Neutrophil (primary cell): ENCODE measurements at regions not wholly inside any gene's neighbourhood (a gene's known extent, or its start where the extent isn't known, plus 50 kb on each side); places are given as distances from the start of the nearest gene placed in this dataset.

Experiments
- H3K27ac ChIP-seq: fragments of 200-600 bp; sonication (generic); 2 replicates; pipeline ENCODE4 v1.5.1; 2016; ENCODE audit warnings: mild to moderate bottlenecking, moderate library complexity
- H3K27me3 ChIP-seq: fragments of 200-600 bp; sonication (generic); 2 replicates; pipeline ENCODE4 v1.6.0; 2016; ENCODE audit warnings: mild to moderate bottlenecking
- H3K36me3 ChIP-seq: fragments of 200-600 bp; sonication (generic); 2 replicates; pipeline ENCODE4 v1.5.1; 2017
- H3K4me1 ChIP-seq, 2 experiments: fragments of 200-600 bp in 1 of 2; sonication (generic) in 1 of 2; 1 replicate in 1 of 2; 2 replicates in 1 of 2; pipeline versions ENCODE4 v1.5.1 to v1.6.1; 2013 to 2016; ENCODE audit warnings: low read depth in 1 of 2, low read length in 1 of 2, mild to moderate bottlenecking in 1 of 2, moderate library complexity in 1 of 2; ENCODE audit not compliant: control insufficient read depth in 1 of 2, insufficient read depth in 1 of 2
- H3K4me3 ChIP-seq, 2 experiments: fragments of 200-600 bp in 1 of 2; sonication (generic) in 1 of 2; 1 replicate in 1 of 2; 2 replicates in 1 of 2; pipeline ENCODE4 v1.5.1; 2013 to 2016; ENCODE audit warnings: low read depth in 1 of 2, low read length in 1 of 2, mild to moderate bottlenecking in 1 of 2, moderate library complexity in 1 of 2
- H3K9me3 ChIP-seq: fragments of 200-600 bp; sonication (generic); 2 replicates; pipeline ENCODE4 v1.5.1; 2016
- TF ChIP-seq, protein P1 (sequence below): fragments of 200-600 bp; sonication (generic); IDR thresholded peaks from 2 replicates; pipeline ENCODE4 v1.5.1; 2016; ENCODE audit warnings: antibody characterized with exemption

DNA sequence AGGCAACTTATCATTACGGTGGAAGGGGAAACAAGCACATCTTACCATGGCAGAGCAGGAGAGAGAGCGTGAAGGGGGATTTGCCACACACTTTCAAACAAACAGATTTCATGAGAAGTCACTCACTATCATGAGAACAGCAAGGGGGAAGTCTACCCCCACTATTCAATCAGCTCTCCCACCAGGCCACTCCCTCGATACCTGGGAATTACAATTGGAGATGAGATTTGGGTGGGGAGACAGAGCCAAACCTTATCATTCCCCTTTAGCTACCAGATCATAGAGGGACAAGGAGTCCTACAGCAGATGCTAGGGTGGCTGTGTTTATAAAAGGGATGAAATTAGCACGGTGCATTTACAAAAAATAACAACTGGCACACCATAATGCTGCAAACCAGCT, 2149.4 kb upstream of the ACO1 start:
- TF ChIP-seq, protein P1, sequence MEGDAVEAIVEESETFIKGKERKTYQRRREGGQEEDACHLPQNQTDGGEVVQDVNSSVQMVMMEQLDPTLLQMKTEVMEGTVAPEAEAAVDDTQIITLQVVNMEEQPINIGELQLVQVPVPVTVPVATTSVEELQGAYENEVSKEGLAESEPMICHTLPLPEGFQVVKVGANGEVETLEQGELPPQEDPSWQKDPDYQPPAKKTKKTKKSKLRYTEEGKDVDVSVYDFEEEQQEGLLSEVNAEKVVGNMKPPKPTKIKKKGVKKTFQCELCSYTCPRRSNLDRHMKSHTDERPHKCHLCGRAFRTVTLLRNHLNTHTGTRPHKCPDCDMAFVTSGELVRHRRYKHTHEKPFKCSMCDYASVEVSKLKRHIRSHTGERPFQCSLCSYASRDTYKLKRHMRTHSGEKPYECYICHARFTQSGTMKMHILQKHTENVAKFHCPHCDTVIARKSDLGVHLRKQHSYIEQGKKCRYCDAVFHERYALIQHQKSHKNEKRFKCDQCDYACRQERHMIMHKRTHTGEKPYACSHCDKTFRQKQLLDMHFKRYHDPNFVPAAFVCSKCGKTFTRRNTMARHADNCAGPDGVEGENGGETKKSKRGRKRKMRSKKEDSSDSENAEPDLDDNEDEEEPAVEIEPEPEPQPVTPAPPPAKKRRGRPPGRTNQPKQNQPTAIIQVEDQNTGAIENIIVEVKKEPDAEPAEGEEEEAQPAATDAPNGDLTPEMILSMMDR, result no peak
- H3K36me3 ChIP-seq, result no peaks in the 10 kb centered on the region
- H3K27ac ChIP-seq, result no peak overlapping the region
- H3K27me3 ChIP-seq, result no peaks in the 10 kb centered on the region
- no peaks in the 10 kb centered on the region for H3K4me1 ChIP-seq
- no peaks in the 10 kb centered on the region for H3K9me3 ChIP-seq
- no peak overlapping the region for H3K4me3 ChIP-seq

DNA sequence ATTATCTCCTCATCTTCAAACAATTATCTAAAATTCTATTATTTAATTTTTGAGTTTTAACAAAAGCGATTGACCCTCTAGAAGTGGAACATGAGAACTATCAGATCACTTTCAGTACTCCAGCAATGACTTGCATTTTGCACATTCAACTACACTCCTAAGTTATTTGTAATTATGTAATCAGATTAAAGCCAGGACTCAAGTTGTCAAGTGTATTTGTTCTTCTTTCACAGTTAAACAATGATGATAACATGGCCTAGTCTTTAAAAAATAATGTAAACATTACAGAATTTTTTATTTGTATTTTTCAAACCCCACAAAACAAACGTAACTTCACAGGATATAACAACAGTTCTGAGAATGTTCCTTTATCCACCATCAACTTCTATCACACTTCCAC, 2148.9 kb upstream of the ACO1 start:
- no peak overlapping the region for H3K27ac ChIP-seq
- H3K4me1 ChIP-seq, result no peaks in the 10 kb centered on the region
- TF ChIP-seq, protein P1, result no peak
- no peak overlapping the region for H3K4me3 ChIP-seq
- no peaks in the 10 kb centered on the region for H3K36me3 ChIP-seq
- H3K9me3 ChIP-seq, result no peaks in the 10 kb centered on the region
- no peaks in the 10 kb centered on the region for H3K27me3 ChIP-seq

DNA sequence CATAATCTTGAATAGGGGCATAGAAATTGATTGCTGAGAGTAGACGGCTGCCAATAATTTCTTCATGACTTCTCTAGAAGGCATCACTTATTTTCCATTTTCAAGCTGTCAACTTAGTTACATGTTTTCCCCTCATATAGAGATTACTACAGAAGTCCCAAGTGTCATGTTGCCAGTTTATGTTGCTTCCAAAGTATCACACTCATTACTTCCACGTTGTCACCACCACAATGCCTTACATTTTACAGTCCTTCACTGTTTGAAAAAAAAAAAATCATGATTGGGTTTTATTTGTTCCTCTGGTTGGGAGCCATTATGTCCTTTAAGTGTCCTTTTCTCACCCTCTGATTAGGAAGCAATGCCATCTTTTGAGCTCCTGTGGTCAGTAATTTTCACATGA, 2144.6 kb upstream of the ACO1 start:
- TF ChIP-seq, protein P1, result no peak
- H3K27ac ChIP-seq, result no peak overlapping the region

DNA sequence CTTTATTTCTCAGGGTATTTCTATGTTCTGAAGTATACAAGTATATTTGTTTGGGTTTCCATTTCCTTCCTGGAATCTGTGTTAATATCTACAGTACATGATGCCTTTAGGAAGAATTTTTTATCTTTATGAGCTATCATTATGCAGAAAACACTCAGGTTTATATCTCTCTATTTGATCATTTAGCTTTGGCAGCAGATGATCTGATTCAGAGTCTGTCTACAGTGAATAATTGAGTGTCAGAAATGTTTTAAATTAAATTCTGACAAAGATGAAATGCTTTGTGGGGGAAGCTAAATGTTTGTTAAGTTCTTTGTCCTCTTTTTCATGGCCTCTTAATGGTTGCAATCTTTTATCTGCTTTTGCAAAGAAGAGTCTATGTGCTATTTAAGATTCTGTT, 2141.0 kb upstream of the ACO1 start:
- TF ChIP-seq, protein P1, result no peak
- H3K4me1 ChIP-seq, result no peaks in the 10 kb centered on the region
- no peak overlapping the region for H3K27ac ChIP-seq
- H3K27me3 ChIP-seq, result no peaks in the 10 kb centered on the region
- no peaks in the 10 kb centered on the region for H3K36me3 ChIP-seq
- H3K4me3 ChIP-seq, result no peak overlapping the region
- H3K9me3 ChIP-seq, result no peaks in the 10 kb centered on the region

More for the DNA sequence above, 2144.6 kb upstream of the ACO1 start:
- no peak overlapping the region for H3K4me3 ChIP-seq
- no peaks in the 10 kb centered on the region for H3K36me3 ChIP-seq
- H3K9me3 ChIP-seq, result no peaks in the 10 kb centered on the region
- H3K4me1 ChIP-seq, result no peaks in the 10 kb centered on the region
- no peaks in the 10 kb centered on the region for H3K27me3 ChIP-seq

DNA sequence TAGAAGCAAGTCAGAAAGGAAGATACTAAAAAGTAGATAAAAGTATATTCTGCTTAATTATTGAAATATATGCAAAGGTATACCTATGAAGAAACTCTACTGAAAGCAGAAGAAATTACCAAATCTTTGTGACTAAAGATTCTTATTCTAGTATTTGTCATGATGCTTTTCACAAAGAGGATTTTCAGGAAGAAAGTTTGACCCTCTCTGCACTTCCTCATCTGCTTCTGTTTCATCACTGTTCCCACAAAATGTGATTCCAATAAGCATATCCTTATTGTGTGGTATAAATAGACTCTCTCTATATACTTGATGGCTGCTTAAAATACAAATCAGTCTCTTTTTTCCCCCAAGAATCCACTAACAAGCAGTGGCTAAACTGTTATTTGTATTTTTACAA, 2139.6 kb upstream of the ACO1 start:
- Histone ChIP-seq H3K4me1 (no peaks in the 10 kb centered on the region), H3K27ac (no peak overlapping the region), H3K4me3 (no peak overlapping the region), H3K27me3 (no peaks in the 10 kb centered on the region), H3K36me3 (no peaks in the 10 kb centered on the region), H3K9me3 (no peaks in the 10 kb centered on the region)
- TF ChIP-seq, protein P1, result no peak

DNA sequence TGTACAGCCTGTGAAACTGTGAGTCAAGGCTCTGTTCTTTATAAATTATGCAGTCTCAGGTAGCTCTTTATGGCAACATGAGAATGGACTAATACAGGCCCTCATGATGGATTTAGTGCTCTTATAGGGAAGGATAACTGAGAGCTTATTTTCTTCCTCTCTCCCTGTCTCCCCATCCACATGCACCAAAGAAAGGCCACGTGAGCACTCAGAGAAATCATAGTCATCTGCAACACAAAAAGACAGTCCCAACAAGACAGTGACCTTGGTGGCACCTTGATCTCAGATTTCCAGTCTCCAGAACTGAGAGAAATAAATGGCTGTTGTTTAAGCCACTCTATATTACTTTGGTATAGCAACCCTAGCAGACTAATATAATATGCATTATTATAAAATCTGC, 2133.6 kb upstream of the ACO1 start:
- no peaks in the 10 kb centered on the region for H3K27me3 ChIP-seq
- no peaks in the 10 kb centered on the region for H3K36me3 ChIP-seq
- no peaks in the 10 kb centered on the region for H3K9me3 ChIP-seq
- H3K4me1 ChIP-seq, result no peaks in the 10 kb centered on the region
- TF ChIP-seq, protein P1, result no peak
- H3K27ac ChIP-seq, result no peak overlapping the region
- no peak overlapping the region for H3K4me3 ChIP-seq
